Stimulated activated CD4-positive, alpha-beta T cell treated with anti-CD3 and anti-CD28 coated beads, Interleukin-1b, Interleukin-23, amount 100 ng/mL, for 24 hours (primary cell): ENCODE measurements at regions not wholly inside any gene's neighbourhood (a gene's known extent, or its start where the extent isn't known, plus 50 kb on each side); places are given as distances from the start of the nearest gene placed in this dataset.
"Not testable (repeated sequence)": the region's sequence is repeated elsewhere in the genome, so short reads cannot be mapped to it uniquely, and the experiment has no call there.

Source experiments
- DNase-seq, 4 experiments: peaks; one replicate each; pipeline ENCODE4 v3.0.0-alpha.2; 2020; ENCODE audit warnings: low read depth in 4 of 4, low spot score in 1 of 4

GRCh38 chr11:57913715-57914704 is 109.7 kb upstream of the OR9Q1 start:
- DNase-seq, result no peak

- no peak for DNase-seq
Observed at GRCh38 chr11:57917632-57918031, 106.0 kb upstream of the OR9Q1 start.

- no peak for DNase-seq
Observed at GRCh38 chr11:57920971-57921370, 102.7 kb upstream of the OR9Q1 start.

- DNase-seq, result no peak
Observed at GRCh38 chr11:57932105-57932504, 91.6 kb upstream of the OR9Q1 start.

- DNase-seq, result no peak
Observed at GRCh38 chr11:57935402-57936049, 88.2 kb upstream of the OR9Q1 start.

- no peak for DNase-seq
Observed at GRCh38 chr11:57936050-57936418, 87.6 kb upstream of the OR9Q1 start.

- DNase-seq, result no peak
Observed at GRCh38 chr11:57937431-57937830, 86.2 kb upstream of the OR9Q1 start.

GRCh38 chr11:57938351-57938750 is 85.3 kb upstream of the OR9Q1 start:
- DNase-seq, result no peak

- DNase-seq, result no peak
Observed at GRCh38 chr11:57940044-57940756, 83.5 kb upstream of the OR9Q1 start.

GRCh38 chr11:57941875-57942274 is 81.8 kb upstream of the OR9Q1 start:
- no peak for DNase-seq

GRCh38 chr11:57942808-57943207 is 80.9 kb upstream of the OR9Q1 start:
- no peak for DNase-seq

- DNase-seq, result not testable (repeated sequence)
Observed at GRCh38 chr11:57943766-57944165, 79.9 kb upstream of the OR9Q1 start.

GRCh38 chr11:57946628-57947027 is 77.1 kb upstream of the OR9Q1 start:
- DNase-seq, result no peak

- DNase-seq, result no peak
Observed at GRCh38 chr11:57964660-57965059, 59.0 kb upstream of the OR9Q1 start.

- DNase-seq, result no peak
Observed at GRCh38 chr11:57971272-57972012, 52.2 kb upstream of the OR9Q1 start.

- no peak for DNase-seq
Observed at GRCh38 chr11:57972013-57972367, 51.7 kb upstream of the OR9Q1 start.
